ENCODE measurements at regions not wholly inside any gene's neighbourhood (a gene's known extent, or its start where the extent isn't known, plus 50 kb on each side); places are given as distances from the start of the nearest gene placed in this dataset.

DNA sequence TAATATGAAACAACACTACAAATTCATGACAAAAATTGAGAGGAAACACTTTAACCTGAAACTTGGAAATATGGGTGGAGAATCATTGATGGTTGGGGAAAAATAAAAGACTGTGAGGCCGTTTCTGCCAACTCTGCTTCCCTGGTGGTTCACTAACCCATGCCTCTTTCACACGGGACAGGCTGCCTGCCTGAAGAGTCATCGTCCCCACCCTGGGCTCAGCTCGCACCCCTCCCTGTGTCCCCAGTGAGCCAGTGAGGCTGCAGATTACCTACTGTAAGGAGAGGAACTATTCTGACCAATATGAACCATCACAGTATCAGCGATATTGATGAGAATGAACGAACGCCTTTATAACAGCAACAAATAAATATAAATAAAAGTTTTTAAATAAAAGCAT is 357.8 kb upstream of the CDH20 start (continued):
- TF ChIP-seq MAFK (IDR thresholded peaks at IDR 0.05; ENCODE audit: low read depth, low read length): no peak
- no peak for TF ChIP-seq TEAD4 (IDR thresholded peaks at IDR 0.05; ENCODE audit: low read depth, low read length)
- no peak for TF ChIP-seq CHD7 (IDR thresholded peaks at IDR 0.05; ENCODE audit: insufficient replicate concordance, low read length)
- TF ChIP-seq ASH2L (IDR thresholded peaks at IDR 0.05; ENCODE audit: low read length): no peak
- TF ChIP-seq, protein P1, sequence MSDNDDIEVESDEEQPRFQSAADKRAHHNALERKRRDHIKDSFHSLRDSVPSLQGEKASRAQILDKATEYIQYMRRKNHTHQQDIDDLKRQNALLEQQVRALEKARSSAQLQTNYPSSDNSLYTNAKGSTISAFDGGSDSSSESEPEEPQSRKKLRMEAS (IDR thresholded peaks at IDR 0.05): no peak
- no peak for TF ChIP-seq CREB1 (IDR thresholded peaks at IDR 0.05)

Data from H1 (cell line).